GM12878 (cell line): ENCODE measurements at regions not wholly inside any gene's neighbourhood (a gene's known extent, or its start where the extent isn't known, plus 50 kb on each side); places are given as distances from the start of the nearest gene placed in this dataset.

Experiments
- ATAC-seq: fragments of 200-7000 bp; cut with Tn5 transposase; 3 replicates; pipeline ENCODE4 v1.9.1; 2020; ENCODE audit warnings: mild to moderate bottlenecking, moderate library complexity
- BruUV-seq: library from RNA; stranded (reverse); fragments of 400-500 nt; replicated peaks from 2 replicates; lab custom pipeline; 2021; lab: Mats Ljungman, UMichigan
- CTCF ChIA-PET: fragments of 300-600 bp; sonication (Branson Sonifier 250); formaldehyde crosslinking; extraction: SDS; loops from one replicate; lab custom pipeline; 2021; ENCODE audit warnings: inconsistent platforms; lab: Yijun Ruan, JAX
- POLR2A ChIA-PET: fragments of 350-600 bp; formaldehyde crosslinking; extraction: SDS; loops from one replicate; lab custom pipeline; 2021; ENCODE audit warnings: inconsistent platforms; lab: Charles Lee
- RAD21 ChIA-PET: fragments of 300-600 bp; sonication (Branson Sonifier 250); formaldehyde crosslinking; loops from one replicate; lab custom pipeline; 2023; ENCODE audit warnings: antibody characterized with exemption; ENCODE audit not compliant: unreplicated experiment; lab: Charles Lee
- SMC1A ChIA-PET: fragments of 300-600 bp; sonication (Branson Sonifier 250); formaldehyde crosslinking; loops from one replicate; lab custom pipeline; 2023; ENCODE audit not compliant: unreplicated experiment, uncharacterized antibody; lab: Charles Lee
- DNase-seq: peaks from one replicate; pipeline ENCODE4 v3.0.0-alpha.2; 2011; ENCODE audit warnings: low read depth, low spot score
- FAIRE-seq: peaks from 3 replicates; lab custom pipeline; 2011; peaks lifted over from hg19 to GRCh38; lab: Jason Lieb, UNC
- H2AFZ ChIP-seq: 2 replicates; pipeline ENCODE4 v1.6.0; 2011; ENCODE audit warnings: low read depth, low read length, control low read depth; ENCODE audit not compliant: control insufficient read depth
- H3K27ac ChIP-seq: 2 replicates; pipeline ENCODE4 v1.5.1; 2011; ENCODE audit warnings: control low read depth; ENCODE audit not compliant: control insufficient read depth, insufficient read depth
- H3K27me3 ChIP-seq, 2 experiments: replicated peaks in 1 of 2; 2 replicates each; pipeline versions ENCODE4 v1.6.0 to v1.6.1; 2011; ENCODE audit warnings: low read length in 1 of 2; ENCODE audit not compliant: control insufficient read depth in 2 of 2, insufficient read depth in 2 of 2
- H3K36me3 ChIP-seq, 2 experiments: 2 replicates each; pipeline ENCODE4 v1.5.1; 2011; ENCODE audit warnings: low read length in 1 of 2; ENCODE audit not compliant: control insufficient read depth in 2 of 2, insufficient read depth in 2 of 2
- H3K4me1 ChIP-seq: 2 replicates; pipeline ENCODE4 v1.6.1; 2011; ENCODE audit warnings: mild to moderate bottlenecking, low read length, moderate library complexity, mixed read lengths; ENCODE audit not compliant: control insufficient read depth, insufficient read depth
- H3K4me2 ChIP-seq: 2 replicates; pipeline ENCODE4 v1.6.0; 2011; ENCODE audit warnings: control low read depth; ENCODE audit not compliant: control insufficient read depth, insufficient read depth
- H3K4me3 ChIP-seq: fragments of 200-600 bp; sonication (generic); 2 replicates; pipeline ENCODE4 v1.5.1; 2016
- H3K79me2 ChIP-seq: 2 replicates; pipeline ENCODE4 v1.6.0; 2011; ENCODE audit warnings: low read length; ENCODE audit not compliant: control insufficient read depth, insufficient read depth
- H3K9ac ChIP-seq: 2 replicates; pipeline ENCODE4 v1.8.0; 2011; ENCODE audit warnings: low read length, control low read depth, mixed read lengths; ENCODE audit not compliant: control insufficient read depth, insufficient read depth
- H3K9me3 ChIP-seq: replicated peaks from 3 replicates; pipeline ENCODE4 v1.5.1; 2011; ENCODE audit warnings: mild to moderate bottlenecking, low read length; ENCODE audit not compliant: control insufficient read depth, insufficient read depth
- H4K20me1 ChIP-seq: 2 replicates; pipeline ENCODE4 v1.6.0; 2011; ENCODE audit not compliant: control insufficient read depth, insufficient read depth
- ATF3 ChIP-seq: IDR thresholded peaks from 2 replicates; pipeline ENCODE4 v1.6.1; 2011; ENCODE audit warnings: low read depth, mild to moderate bottlenecking, low read length, moderate library complexity, borderline replicate concordance; ENCODE audit errors: extremely low read depth
- BACH1 ChIP-seq: fragments of 450-650 bp; IDR thresholded peaks from 2 replicates; pipeline ENCODE4 v1.6.1; 2017; ENCODE audit warnings: mild to moderate bottlenecking, borderline replicate concordance
- CBX3 ChIP-seq: fragments of 200-600 bp; sonication (generic); IDR thresholded peaks from 2 replicates; pipeline ENCODE4 v1.6.1; 2016; ENCODE audit warnings: low read depth, borderline replicate concordance
- E4F1 ChIP-seq: fragments of 450-650 bp; IDR thresholded peaks from 2 replicates; pipeline ENCODE4 v1.6.1; 2018; ENCODE audit warnings: borderline replicate concordance, mild to moderate bottlenecking; ENCODE audit not compliant: partially characterized antibody
- EED ChIP-seq: sonication (generic); IDR thresholded peaks from 2 replicates; pipeline ENCODE4 v1.6.1; 2016; ENCODE audit warnings: antibody characterized with exemption, low read depth
- HCFC1 ChIP-seq: fragments of 150-350 bp; IDR thresholded peaks from 2 replicates; pipeline ENCODE4 v1.6.1; 2014; ENCODE audit warnings: low read length
- KDM1A ChIP-seq: fragments of 200-600 bp; sonication (generic); IDR thresholded peaks from 2 replicates; pipeline ENCODE4 v1.6.1; 2016; ENCODE audit warnings: borderline replicate concordance
- KLF5 ChIP-seq: fragments of 450-650 bp; IDR thresholded peaks from 2 replicates; pipeline ENCODE4 v1.6.1; 2014; ENCODE audit warnings: mild to moderate bottlenecking; ENCODE audit not compliant: partially characterized antibody
- PKNOX1 ChIP-seq: fragments of 450-650 bp; IDR thresholded peaks from 2 replicates; pipeline ENCODE4 v1.6.1; 2016; ENCODE audit warnings: mild to moderate bottlenecking
- RAD21 ChIP-seq: IDR thresholded peaks from 2 replicates; pipeline ENCODE4 v1.6.1; 2011; ENCODE audit warnings: mild to moderate bottlenecking, low read depth, low read length, moderate library complexity; ENCODE audit not compliant: insufficient read depth
- SMAD1 ChIP-seq: fragments of 450-650 bp; IDR thresholded peaks from 2 replicates; pipeline ENCODE4 v1.6.1; 2018; ENCODE audit warnings: mild to moderate bottlenecking, low read depth; ENCODE audit not compliant: partially characterized antibody
- SREBF2 ChIP-seq: IDR thresholded peaks from 2 replicates; pipeline ENCODE4 v1.6.1; 2012; ENCODE audit warnings: mild to moderate bottlenecking, low read length
- USF2 ChIP-seq: IDR thresholded peaks from 2 replicates; pipeline ENCODE4 v1.6.1; 2011; ENCODE audit warnings: low read depth, low read length, improper control_type of control experiment, borderline replicate concordance
- WGBS: methylation state at CpG from one replicate; pipeline ENCODE4 v1.1.6; 2016; ENCODE audit warnings: low lambda C conversion rate; ENCODE audit not compliant: insufficient replicate concordance, insufficient coverage; ENCODE audit errors: missing lambda C conversion rate; 5-methylcytosine and 5-hydroxymethylcytosine counted together
- in situ Hi-C: fragments of 300-500 bp; cut with MboI; formaldehyde crosslinking; loops from 9 replicates; pipeline ENCODE4 v1.14.3; 2018; ENCODE audit warnings: mixed read lengths
- intact Hi-C: fragments of 100-400 bp; cut with micrococcal nuclease; formaldehyde crosslinking; loops from one replicate; pipeline ENCODE4 v1.14.2; 2022; ENCODE audit not compliant: unreplicated experiment

GRCh38 chr3:105958237-105959000 lies 89.6 kb upstream of the CBLB start:
- ChIA-PET CTCF (no interaction called here), POLR2A (no interaction called here)
- Histone ChIP-seq H2AFZ (no peak overlapping the region), H3K79me2 (no peaks in the 10 kb centered on the region), H3K4me2 (no peak overlapping the region), H3K9me3 (no peaks in the 10 kb centered on the region), H4K20me1 (no peaks in the 10 kb centered on the region), H3K36me3 (no peaks in the 10 kb centered on the region)
- in situ Hi-C loops = no loop called here
- intact Hi-C loops = no loop called here
- DNase-seq = no peak
- BruUV-seq = no TSS peak
- no peak for ATAC-seq
- TF ChIP-seq HCFC1 (no peak), KDM1A (no peak), CBX3 (no peak), E4F1 (no peak), USF2 (no peak), ATF3 (no peak), SREBF2 (no peak), KLF5 (no peak), BACH1 (no peak), PKNOX1 (no peak), EED (no peak), RAD21 (no peak), SMAD1 (no peak)
- TF ChIP-seq, all 136 proteins: peak for 0
- Histone ChIP-seq H3K4me1 (no peaks in the 10 kb centered on the region), H3K27ac (no peak overlapping the region), H3K9ac (no peak overlapping the region), H3K4me3 (no peak overlapping the region), H3K27me3 (no peaks in the 10 kb centered on the region)
- SMC1A ChIA-PET = no interaction called here
- no peak for FAIRE-seq
- WGBS = 87% methylated on average over 5 of the region's 5 CpGs
- RAD21 ChIA-PET = no interaction called here
